Heart left ventricle (tissue), 13 donors: ENCODE measurements at regions not wholly inside any gene's neighbourhood (a gene's known extent, or its start where the extent isn't known, plus 50 kb on each side); places are given as distances from the start of the nearest gene placed in this dataset.

ENCODE experiments used
- POLR2A ChIP-seq, 2 donors: fragments of 450-650 bp; IDR thresholded peaks; one replicate each; pipeline ENCODE4 v1.6.1; 2017; ENCODE audit warnings: antibody characterized with exemption in 2 of 2, mild to moderate bottlenecking in 2 of 2, moderate library complexity in 2 of 2
- TF ChIP-seq, protein P1 (sequence below), 12 donors: fragments of 200-600 bp; sonication (generic) in 4 of 12; IDR thresholded peaks; one replicate each; pipeline versions ENCODE4 v1.5.0 to v1.8.0; 2018 to 2022; ENCODE audit warnings: antibody characterized with exemption in 12 of 12, mild to moderate bottlenecking in 5 of 12
- donor health status: ischemic (EF 13 %, LVEDD 7.1; RV severe dilation, severe dysfunction).
- donor health status: DM: no; HTN: yes; CAD: no.
- donor health status: DM: no; HTN: no; CAD: no.
- donor health status: ischemic (EF 25% LVEDD 6.9; RV normal size, moderate dysfunction).
- donor health status: ischemic (EF 25% LVEDD 5.7; RV mildly dilated, moderate dysfunction).
- donor health status: ischemic (EF 35%, LVEDD 5.7; RV mildly dilated, moderate dysfunction).
- donor health status: nonischemic (EF 11% LVEDD 7.7; RV severe dilation, severe dysfunction).
- donor health status: DM: yes; HTN: yes; CAD: no.
- donor health status: PGD.
- donor health status: ischemic (EF 29% LVEDD 5.4; RV normal size, mild dysfunction).
- donor health status: nonischemic (EF 23%, LVEDD 6.1; RV moderate dilation, normal function).

DNA sequence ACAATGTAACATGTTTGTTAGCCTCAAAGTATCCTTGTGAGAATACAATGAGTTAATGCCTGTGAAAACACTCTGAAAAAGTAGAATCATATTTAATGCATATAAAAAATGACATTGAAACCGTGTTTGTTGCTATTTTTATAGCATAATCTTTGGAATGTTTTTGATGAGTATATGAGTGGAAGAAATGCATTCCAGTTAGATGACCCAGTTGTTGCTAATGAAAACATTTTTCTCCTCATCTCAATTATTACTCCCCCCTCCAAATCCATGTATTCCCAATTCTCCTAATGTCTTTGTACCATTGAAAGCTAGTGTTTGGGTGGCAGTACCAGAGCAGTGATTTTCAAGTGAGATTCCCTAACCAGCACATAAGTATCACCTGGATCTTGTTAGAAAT is 67.1 kb upstream of the DSEL start:
- TF ChIP-seq, protein P1, sequence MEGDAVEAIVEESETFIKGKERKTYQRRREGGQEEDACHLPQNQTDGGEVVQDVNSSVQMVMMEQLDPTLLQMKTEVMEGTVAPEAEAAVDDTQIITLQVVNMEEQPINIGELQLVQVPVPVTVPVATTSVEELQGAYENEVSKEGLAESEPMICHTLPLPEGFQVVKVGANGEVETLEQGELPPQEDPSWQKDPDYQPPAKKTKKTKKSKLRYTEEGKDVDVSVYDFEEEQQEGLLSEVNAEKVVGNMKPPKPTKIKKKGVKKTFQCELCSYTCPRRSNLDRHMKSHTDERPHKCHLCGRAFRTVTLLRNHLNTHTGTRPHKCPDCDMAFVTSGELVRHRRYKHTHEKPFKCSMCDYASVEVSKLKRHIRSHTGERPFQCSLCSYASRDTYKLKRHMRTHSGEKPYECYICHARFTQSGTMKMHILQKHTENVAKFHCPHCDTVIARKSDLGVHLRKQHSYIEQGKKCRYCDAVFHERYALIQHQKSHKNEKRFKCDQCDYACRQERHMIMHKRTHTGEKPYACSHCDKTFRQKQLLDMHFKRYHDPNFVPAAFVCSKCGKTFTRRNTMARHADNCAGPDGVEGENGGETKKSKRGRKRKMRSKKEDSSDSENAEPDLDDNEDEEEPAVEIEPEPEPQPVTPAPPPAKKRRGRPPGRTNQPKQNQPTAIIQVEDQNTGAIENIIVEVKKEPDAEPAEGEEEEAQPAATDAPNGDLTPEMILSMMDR (IDR thresholded peaks at IDR 0.05), result no peak
- no peak for TF ChIP-seq POLR2A (IDR thresholded peaks at IDR 0.05)
